Choroid plexus epithelial cell (primary cell): ENCODE measurements at regions not wholly inside any gene's neighbourhood (a gene's known extent, or its start where the extent isn't known, plus 50 kb on each side); places are given as distances from the start of the nearest gene placed in this dataset.
A peak's percentile ranks its signal among the peaks of the same experiment; 100 is the strongest.

ENCODE experiments used
- DNase-seq: peaks from one replicate; pipeline ENCODE4 v3.0.0-alpha.2; 2010; ENCODE audit warnings: low read depth
- H3K4me3 ChIP-seq: 2 replicates; pipeline ENCODE4 v1.5.1; 2011; ENCODE audit warnings: low read depth, mild to moderate bottlenecking, control low read depth, low read length, moderate library complexity
- TF ChIP-seq, protein P1 (sequence below): conservative IDR thresholded peaks from 2 replicates; pipeline ENCODE4 v1.5.1; 2011; ENCODE audit warnings: low read depth, mild to moderate bottlenecking, control low read depth, inconsistent platforms, low read length, moderate library complexity

DNA sequence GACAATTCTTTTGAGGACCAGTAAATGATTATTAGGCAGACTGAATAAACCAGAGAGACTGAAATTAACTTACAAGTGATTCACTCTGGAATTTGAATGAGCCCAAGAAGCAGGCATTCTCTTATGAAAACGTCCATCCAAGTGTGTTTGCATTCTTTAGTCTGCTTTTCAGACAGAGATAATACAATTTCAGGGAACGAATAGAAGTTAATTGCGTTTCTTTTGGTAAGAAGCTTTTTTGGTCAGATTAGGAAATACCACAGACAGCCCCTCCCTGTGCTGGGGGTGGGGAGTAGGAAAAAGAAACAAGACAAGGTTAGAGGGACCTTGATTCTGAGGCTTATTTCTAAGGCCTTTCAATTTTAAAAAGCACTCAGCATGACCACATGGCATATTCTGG, 874.4 kb downstream of the SUCLG1 start:
- TF ChIP-seq, protein P1, sequence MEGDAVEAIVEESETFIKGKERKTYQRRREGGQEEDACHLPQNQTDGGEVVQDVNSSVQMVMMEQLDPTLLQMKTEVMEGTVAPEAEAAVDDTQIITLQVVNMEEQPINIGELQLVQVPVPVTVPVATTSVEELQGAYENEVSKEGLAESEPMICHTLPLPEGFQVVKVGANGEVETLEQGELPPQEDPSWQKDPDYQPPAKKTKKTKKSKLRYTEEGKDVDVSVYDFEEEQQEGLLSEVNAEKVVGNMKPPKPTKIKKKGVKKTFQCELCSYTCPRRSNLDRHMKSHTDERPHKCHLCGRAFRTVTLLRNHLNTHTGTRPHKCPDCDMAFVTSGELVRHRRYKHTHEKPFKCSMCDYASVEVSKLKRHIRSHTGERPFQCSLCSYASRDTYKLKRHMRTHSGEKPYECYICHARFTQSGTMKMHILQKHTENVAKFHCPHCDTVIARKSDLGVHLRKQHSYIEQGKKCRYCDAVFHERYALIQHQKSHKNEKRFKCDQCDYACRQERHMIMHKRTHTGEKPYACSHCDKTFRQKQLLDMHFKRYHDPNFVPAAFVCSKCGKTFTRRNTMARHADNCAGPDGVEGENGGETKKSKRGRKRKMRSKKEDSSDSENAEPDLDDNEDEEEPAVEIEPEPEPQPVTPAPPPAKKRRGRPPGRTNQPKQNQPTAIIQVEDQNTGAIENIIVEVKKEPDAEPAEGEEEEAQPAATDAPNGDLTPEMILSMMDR: no peak
- H3K4me3 ChIP-seq: no peak overlapping the region
- peak; percentile 1 for DNase-seq

DNA sequence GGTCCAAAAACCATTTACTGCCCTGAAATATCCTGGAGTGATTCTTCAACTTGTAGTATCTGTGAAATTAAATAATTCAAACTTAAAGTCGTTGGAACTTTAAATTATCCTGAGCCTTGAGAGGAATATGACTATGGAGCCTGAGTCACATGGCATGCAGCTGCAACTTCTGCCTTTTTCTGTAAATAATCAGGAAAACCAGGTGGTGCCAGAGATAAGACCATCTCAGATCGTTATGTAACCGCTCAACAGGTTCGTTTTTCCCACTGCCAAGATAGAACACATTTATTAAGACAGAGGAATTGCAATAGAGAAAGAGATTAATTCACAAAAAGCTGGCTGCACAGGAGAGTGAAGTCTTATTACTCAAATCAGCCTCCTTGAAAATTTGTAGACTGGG, 876.5 kb downstream of the SUCLG1 start:
- H3K4me3 ChIP-seq: no peak overlapping the region
- TF ChIP-seq, protein P1: no peak
- DNase-seq: no peak

DNA sequence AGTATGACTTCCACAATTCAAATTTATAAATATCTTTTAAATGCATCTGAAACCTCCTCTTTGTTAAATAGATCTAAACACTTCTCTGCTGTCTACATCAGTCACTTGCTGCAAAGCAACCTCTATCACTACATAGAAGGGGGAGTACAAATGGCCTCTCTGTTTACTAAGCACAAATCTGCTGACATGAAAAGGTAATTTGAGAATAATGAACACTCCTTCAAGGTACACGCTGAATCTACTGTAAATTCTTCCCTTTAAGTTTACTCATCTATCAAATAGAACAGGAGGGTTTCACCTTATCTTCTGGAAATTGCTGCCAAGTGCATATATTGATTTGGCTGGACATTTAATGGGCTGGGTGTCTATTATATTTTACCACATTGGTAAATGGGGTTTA, 879.6 kb downstream of the SUCLG1 start:
- no peak for DNase-seq
- H3K4me3 ChIP-seq: no peak overlapping the region
- TF ChIP-seq, protein P1: no peak

DNA sequence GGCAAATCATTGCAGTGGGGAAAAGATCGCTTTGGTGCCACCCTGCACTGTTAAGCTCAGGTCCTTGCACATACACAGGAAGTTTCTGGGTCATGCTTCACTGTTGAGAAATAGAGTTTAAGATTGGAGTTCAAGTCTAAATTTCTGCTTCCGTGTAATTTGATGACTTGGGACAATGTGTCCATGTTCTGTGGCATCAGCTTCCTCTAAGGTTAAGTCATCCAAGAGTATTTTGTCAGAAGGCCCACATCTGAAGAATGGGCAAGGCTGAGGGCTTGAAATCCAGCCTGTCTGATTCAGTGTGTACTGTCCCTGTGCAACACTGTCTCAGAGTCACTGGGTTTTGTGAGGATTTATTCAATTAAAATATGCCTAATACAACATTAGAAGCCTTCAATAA, 880.7 kb downstream of the SUCLG1 start:
- TF ChIP-seq, protein P1: no peak
- H3K4me3 ChIP-seq: no peak overlapping the region
- no peak for DNase-seq

DNA sequence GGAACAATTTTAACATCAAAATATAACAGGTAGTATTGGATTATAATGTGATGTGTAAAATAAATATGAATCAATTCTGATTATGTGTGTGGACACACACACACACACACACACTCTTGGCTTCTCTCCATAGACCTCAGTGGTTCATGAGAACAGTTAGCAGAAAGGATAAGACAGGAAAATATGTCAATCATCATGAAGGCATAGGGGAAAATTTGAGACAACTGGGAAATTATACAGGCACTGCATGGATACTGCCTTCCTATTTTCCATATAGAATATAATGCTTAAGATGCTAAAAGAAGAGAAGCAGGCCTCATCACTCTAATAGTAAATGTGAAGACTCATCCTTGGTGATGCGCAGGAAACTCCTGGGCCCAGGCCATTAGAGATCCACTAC, 884.5 kb downstream of the SUCLG1 start:
- no peak for DNase-seq
- TF ChIP-seq, protein P1: no peak
- no peak overlapping the region for H3K4me3 ChIP-seq

DNA sequence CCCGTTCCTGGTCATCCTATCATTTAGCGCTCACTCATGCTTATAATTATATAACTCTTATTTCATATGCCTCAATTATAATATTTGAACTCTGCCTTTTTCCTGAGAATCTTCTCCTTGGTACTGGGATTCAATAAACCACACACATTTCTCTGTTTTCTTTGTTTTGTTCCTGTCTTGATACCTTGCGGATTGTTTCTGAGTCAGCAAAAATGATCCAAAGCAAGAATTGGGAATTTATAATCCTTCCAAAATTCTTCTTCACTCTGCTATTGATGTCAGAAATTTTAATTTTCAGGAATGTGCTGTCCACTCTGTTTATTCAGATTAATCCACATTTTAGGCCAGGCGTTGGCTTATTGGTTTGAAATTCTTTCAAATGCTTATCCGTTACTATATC, 886.0 kb downstream of the SUCLG1 start:
- no peak overlapping the region for H3K4me3 ChIP-seq
- TF ChIP-seq, protein P1: no peak
- no peak for DNase-seq

DNA sequence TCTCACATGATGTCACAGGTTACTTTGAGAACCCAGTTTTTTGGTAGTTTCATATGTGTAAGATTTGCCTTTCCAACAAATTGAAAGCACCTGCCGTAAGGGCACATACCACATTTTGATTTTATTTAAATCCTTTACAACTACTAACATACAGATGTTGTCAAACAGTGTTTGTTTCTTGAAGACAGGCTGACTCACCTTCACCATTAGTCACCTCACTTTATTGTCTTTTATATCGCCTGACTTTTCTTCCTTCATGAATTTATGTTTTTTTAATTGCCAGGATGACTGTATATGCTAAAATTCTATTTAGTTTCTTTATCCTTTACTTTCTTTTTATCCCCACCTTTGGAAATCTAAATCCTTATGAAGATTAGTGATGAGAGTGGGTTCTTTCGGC, 886.7 kb downstream of the SUCLG1 start:
- DNase-seq: no peak
- H3K4me3 ChIP-seq: no peak overlapping the region
- TF ChIP-seq, protein P1: no peak
